HepG2 (cell line): ENCODE measurements at regions not wholly inside any gene's neighbourhood (a gene's known extent, or its start where the extent isn't known, plus 50 kb on each side); places are given as distances from the start of the nearest gene placed in this dataset.

ENCODE experiments used
- ATAC-seq: fragments of 200-7000 bp; cut with Tn5 transposase; 3 replicates; pipeline ENCODE4 v1.9.1; 2020; ENCODE audit warnings: mild to moderate bottlenecking, moderate library complexity
- BruUV-seq: library from RNA; stranded (reverse); fragments of 400-500 nt; replicated peaks from 2 replicates; lab custom pipeline; 2021; lab: Mats Ljungman, UMichigan
- CTCF ChIA-PET: fragments of 300-600 bp; formaldehyde crosslinking; extraction: SDS; loops from one replicate; lab custom pipeline; 2021; ENCODE audit warnings: low total read pairs, inconsistent platforms, low intra/inter-chr PET ratio; lab: Yijun Ruan, JAX
- POLR2A ChIA-PET: fragments of 350-600 bp; sonication (Branson Sonifier 250); formaldehyde crosslinking; loops from one replicate; lab custom pipeline; 2020; ENCODE audit warnings: antibody characterized with exemption, inconsistent platforms; lab: Yijun Ruan, JAX
- DNase-seq: peaks from one replicate; pipeline ENCODE4 v3.0.0-alpha.2; 2015; ENCODE audit warnings: low spot score
- FAIRE-seq: peaks from 3 replicates; lab custom pipeline; 2011; peaks lifted over from hg19 to GRCh38; lab: Jason Lieb, UNC
- H2AFZ ChIP-seq: one replicate; pipeline ENCODE4 v1.6.1; 2011; ENCODE audit warnings: low read length, inconsistent platforms
- H3K27ac ChIP-seq: fragments of 300-600 bp; 3 replicates; pipeline ENCODE4 v1.8.0; 2011; ENCODE audit warnings: mixed run types, mild to moderate bottlenecking, mixed read lengths, low read length, inconsistent platforms; ENCODE audit not compliant: insufficient read depth; ENCODE audit errors: extremely low read length
- H3K27me3 ChIP-seq, 2 experiments: fragments of 200-600 bp in 1 of 2; 2 replicates in 1 of 2; 3 replicates in 1 of 2; pipeline versions ENCODE4 v1.6.0 to v1.8.0; 2011; ENCODE audit warnings: low read length in 2 of 2, mild to moderate bottlenecking in 2 of 2, moderate library complexity in 2 of 2, inconsistent platforms in 1 of 2; ENCODE audit not compliant: insufficient read depth in 2 of 2, control insufficient read depth in 1 of 2
- H3K36me3 ChIP-seq, 2 experiments: fragments of 200-600 bp in 1 of 2; replicated peaks in 1 of 2; 2 replicates in 1 of 2; 3 replicates in 1 of 2; pipeline versions ENCODE4 v1.5.1 to v1.8.0; 2011; ENCODE audit warnings: low read length in 2 of 2, inconsistent platforms in 1 of 2; ENCODE audit not compliant: insufficient read depth in 2 of 2, control insufficient read depth in 1 of 2
- H3K4me1 ChIP-seq: 2 replicates; pipeline ENCODE4 v1.5.1; 2012; ENCODE audit warnings: low read length, inconsistent platforms; ENCODE audit not compliant: insufficient read depth
- H3K4me2 ChIP-seq: 2 replicates; pipeline ENCODE4 v1.6.0; 2011; ENCODE audit warnings: low read depth, low read length, inconsistent platforms
- H3K4me3 ChIP-seq, 3 experiments: fragments of 200-600 bp in 1 of 3; sonication (generic), shearing (Covaris generic) in 1 of 3; replicated peaks in 1 of 3; 2 replicates each; pipeline ENCODE4 v1.5.1; 2011 to 2016; ENCODE audit warnings: low read length in 3 of 3, inconsistent platforms in 2 of 3, low read depth in 2 of 3, mild to moderate bottlenecking in 2 of 3, control low read depth in 1 of 3, mixed read lengths in 1 of 3; ENCODE audit not compliant: insufficient read depth in 1 of 3
- H3K79me2 ChIP-seq: one replicate; pipeline ENCODE4 v1.6.1; 2011; ENCODE audit warnings: low read length, inconsistent platforms; ENCODE audit not compliant: insufficient read depth
- H3K9ac ChIP-seq: 2 replicates; pipeline ENCODE4 v1.6.0; 2011; ENCODE audit warnings: mild to moderate bottlenecking, low read depth, low read length, inconsistent platforms; ENCODE audit not compliant: insufficient read depth
- H3K9me3 ChIP-seq: 2 replicates; pipeline ENCODE4 v1.5.1; 2012; ENCODE audit warnings: mild to moderate bottlenecking, low read length
- H4K20me1 ChIP-seq: 2 replicates; pipeline ENCODE4 v1.6.0; 2011; ENCODE audit warnings: inconsistent platforms, mild to moderate bottlenecking, low read length, moderate library complexity; ENCODE audit not compliant: insufficient read depth
- GLI4 ChIP-seq: sonication (generic); formaldehyde crosslinking; IDR thresholded peaks from 2 replicates; pipeline ENCODE4 v1.5.1; 2020; ENCODE audit warnings: missing genetic modification reagents, mild to moderate bottlenecking, moderate library complexity, borderline replicate concordance
- HMGA1 ChIP-seq: sonication (generic); formaldehyde crosslinking; conservative IDR thresholded peaks from 2 replicates; pipeline ENCODE4 v1.4.0; 2020; ENCODE audit warnings: missing genetic modification reagents
- IRF2 ChIP-seq: IDR thresholded peaks from 2 replicates; pipeline ENCODE4 v1.6.1; 2018; ENCODE audit warnings: missing genetic modification reagents, missing compliant biosample characterization
- MAFK ChIP-seq, 2 experiments: IDR thresholded peaks in 1 of 2; conservative IDR thresholded peaks in 1 of 2; 2 replicates each; pipeline ENCODE4 v1.6.1; 2011; ENCODE audit warnings: improper control_type of control experiment in 2 of 2, low read length in 2 of 2
- PRDM10 ChIP-seq: sonication (generic); formaldehyde crosslinking; IDR thresholded peaks from 2 replicates; pipeline ENCODE4 v1.4.0; 2020; ENCODE audit warnings: low read depth, missing genetic modification reagents
- ZBTB37 ChIP-seq: sonication (generic); formaldehyde crosslinking; IDR thresholded peaks from 2 replicates; pipeline ENCODE4 v1.4.0; 2020; ENCODE audit warnings: mild to moderate bottlenecking, missing genetic modification reagents
- ZNF496 ChIP-seq: sonication (generic); formaldehyde crosslinking; IDR thresholded peaks from 2 replicates; pipeline ENCODE4 v1.8.1; 2023; ENCODE audit warnings: mild to moderate bottlenecking, moderate library complexity, missing genetic modification reagents; ENCODE audit not compliant: insufficient replicate concordance
- WGBS: methylation state at CpG from one replicate; pipeline ENCODE4 v1.1.6; 2017; ENCODE audit warnings: low lambda C conversion rate; 5-methylcytosine and 5-hydroxymethylcytosine counted together
- in situ Hi-C: cut with HindIII; loops from 2 replicates; pipeline ENCODE4 v1.10.0; 2017; ENCODE audit warnings: low pct_unique_long_range_greater_than_20kb; ENCODE audit not compliant: extremely low pct_ligation_motif_present
- intact Hi-C: fragments of 100-400 bp; cut with micrococcal nuclease; formaldehyde crosslinking; loops from one replicate; pipeline ENCODE4 v1.10.0; 2022; ENCODE audit not compliant: unreplicated experiment
- TF ChIP-seq, protein P1 (sequence below): sonication (generic); formaldehyde crosslinking; IDR thresholded peaks from 2 replicates; pipeline ENCODE4 v1.4.0; 2020; ENCODE audit warnings: mild to moderate bottlenecking, missing genetic modification reagents
- TF ChIP-seq, protein P2 (sequence below): sonication (generic); formaldehyde crosslinking; IDR thresholded peaks from 2 replicates; pipeline ENCODE4 v1.4.0; 2020; ENCODE audit warnings: mild to moderate bottlenecking, missing genetic modification reagents

- Histone ChIP-seq H3K9me3 (peaks cover 11% of the 10 kb centered on the region), H3K4me1 (no peaks in the 10 kb centered on the region), H3K79me2 (no peaks in the 10 kb centered on the region), H3K4me2 (no peak overlapping the region), H3K27ac (no peak overlapping the region), H2AFZ (no peak overlapping the region), H3K9ac (no peak overlapping the region), H3K36me3 (no peaks in the 10 kb centered on the region), H4K20me1 (no peaks in the 10 kb centered on the region), H3K4me3 (no peak overlapping the region), H3K27me3 (no peaks in the 10 kb centered on the region)
- in situ Hi-C loops: no loop called here
- intact Hi-C loops: no loop called here
- ChIA-PET CTCF (no interaction called here), POLR2A (no interaction called here)
- FAIRE-seq (no peak), DNase-seq (no peak), ATAC-seq (no peak)
- BruUV-seq: no TSS peak
- TF ChIP-seq IRF2 (CRISPR knock-in tag) (no peak), MAFK (conservative IDR thresholded peaks at IDR 0.05 in 1 of 2, IDR thresholded peaks at IDR 0.05 in 1 of 2; ENCODE audit: low read length in 2 of 2) (0 out of 4 replicates have a peak, but pooled peaks of 1 of the 2 experiments have one; percentile 16)
- 17% methylated on average over 4 of the region's 4 CpGs for WGBS
These were observed 157.2 kb upstream of the MITF start for GRCh38 chr3:69582044-69582443.

GRCh38 chr3:69579306-69580041 is 159.8 kb upstream of the MITF start:
- ChIA-PET CTCF (no interaction called here), POLR2A (no interaction called here)
- Histone ChIP-seq H4K20me1 (no peaks in the 10 kb centered on the region), H3K27me3 (no peaks in the 10 kb centered on the region), H3K36me3 (no peaks in the 10 kb centered on the region), H3K4me3 (no peak overlapping the region), H3K9ac (no peak overlapping the region), H3K4me2 (no peak overlapping the region), H3K9me3 (no peaks in the 10 kb centered on the region), H3K4me1 (no peaks in the 10 kb centered on the region), H3K79me2 (no peaks in the 10 kb centered on the region), H3K27ac (no peak overlapping the region), H2AFZ (no peak overlapping the region)
- 16% methylated on average over 8 of the region's 8 CpGs for WGBS
- intact Hi-C loops (no loop called here), in situ Hi-C loops (no loop called here)
- ATAC-seq (no peak), FAIRE-seq (no peak), DNase-seq (no peak)
- BruUV-seq: no TSS peak
- no peak for TF ChIP-seq ZBTB37 (CRISPR knock-in tag)
- TF ChIP-seq, protein P1, sequence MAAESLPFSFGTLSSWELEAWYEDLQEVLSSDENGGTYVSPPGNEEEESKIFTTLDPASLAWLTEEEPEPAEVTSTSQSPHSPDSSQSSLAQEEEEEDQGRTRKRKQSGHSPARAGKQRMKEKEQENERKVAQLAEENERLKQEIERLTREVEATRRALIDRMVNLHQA (CRISPR knock-in tag): no peak
- no peak for TF ChIP-seq ZNF496 (CRISPR knock-in tag)
- no peak for TF ChIP-seq HMGA1 (CRISPR knock-in tag)
- no peak for TF ChIP-seq GLI4 (CRISPR knock-in tag)
- no peak for TF ChIP-seq PRDM10 (CRISPR knock-in tag)
- TF ChIP-seq, protein P2, sequence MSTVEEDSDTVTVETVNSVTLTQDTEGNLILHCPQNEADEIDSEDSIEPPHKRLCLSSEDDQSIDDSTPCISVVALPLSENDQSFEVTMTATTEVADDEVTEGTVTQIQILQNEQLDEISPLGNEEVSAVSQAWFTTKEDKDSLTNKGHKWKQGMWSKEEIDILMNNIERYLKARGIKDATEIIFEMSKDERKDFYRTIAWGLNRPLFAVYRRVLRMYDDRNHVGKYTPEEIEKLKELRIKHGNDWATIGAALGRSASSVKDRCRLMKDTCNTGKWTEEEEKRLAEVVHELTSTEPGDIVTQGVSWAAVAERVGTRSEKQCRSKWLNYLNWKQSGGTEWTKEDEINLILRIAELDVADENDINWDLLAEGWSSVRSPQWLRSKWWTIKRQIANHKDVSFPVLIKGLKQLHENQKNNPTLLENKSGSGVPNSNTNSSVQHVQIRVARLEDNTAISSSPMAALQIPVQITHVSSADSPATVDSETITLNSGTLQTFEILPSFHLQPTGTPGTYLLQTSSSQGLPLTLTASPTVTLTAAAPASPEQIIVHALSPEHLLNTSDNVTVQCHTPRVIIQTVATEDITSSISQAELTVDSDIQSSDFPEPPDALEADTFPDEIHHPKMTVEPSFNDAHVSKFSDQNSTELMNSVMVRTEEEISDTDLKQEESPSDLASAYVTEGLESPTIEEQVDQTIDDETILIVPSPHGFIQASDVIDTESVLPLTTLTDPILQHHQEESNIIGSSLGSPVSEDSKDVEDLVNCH (CRISPR knock-in tag): no peak
